Tibial nerve (tissue), 4 donors: ENCODE measurements at regions not wholly inside any gene's neighbourhood (a gene's known extent, or its start where the extent isn't known, plus 50 kb on each side); places are given as distances from the start of the nearest gene placed in this dataset.
"Not testable (repeated sequence)": the region's sequence is repeated elsewhere in the genome, so short reads cannot be mapped to it uniquely, and the experiment has no call there.

Source experiments
- DNase-seq, 2 donors: peaks; one replicate each; pipeline ENCODE4 v3.0.0-alpha.2; 2019; ENCODE audit warnings: low spot score in 2 of 2
- H3K27ac ChIP-seq, 4 donors: fragments of 200-600 bp; sonication (generic) in 3 of 4; one replicate each; pipeline ENCODE4 v1.5.1; 2017 to 2019; ENCODE audit warnings: mild to moderate bottlenecking in 1 of 4
- H3K27me3 ChIP-seq, 2 donors: fragments of 200-600 bp; sonication (generic) in 1 of 2; one replicate each; pipeline versions ENCODE4 v1.5.1 to v1.6.0; 2017 to 2019
- H3K36me3 ChIP-seq, 3 donors: fragments of 200-600 bp; sonication (generic); one replicate each; pipeline ENCODE4 v1.5.1; 2018 to 2019
- H3K4me1 ChIP-seq, 4 donors: fragments of 200-600 bp; sonication (generic) in 3 of 4; one replicate each; pipeline ENCODE4 v1.5.1; 2017 to 2019
- H3K4me3 ChIP-seq, 4 donors: fragments of 200-600 bp; sonication (generic) in 3 of 4; one replicate each; pipeline ENCODE4 v1.5.1; 2017 to 2019; ENCODE audit warnings: mild to moderate bottlenecking in 1 of 4, moderate library complexity in 1 of 4
- H3K9me3 ChIP-seq, 4 donors: fragments of 200-600 bp; sonication (generic) in 3 of 4; one replicate each; pipeline ENCODE4 v1.5.1; 2017 to 2019
- CTCF ChIP-seq, 5 experiments: fragments of 200-600 bp in 3 of 5; fragments of 450-650 bp in 2 of 5; sonication (generic) in 3 of 5; IDR thresholded peaks; one replicate each; pipeline ENCODE4 v1.5.1; 2016 to 2019; ENCODE audit warnings: antibody characterized with exemption in 5 of 5, mild to moderate bottlenecking in 3 of 5, moderate library complexity in 2 of 5
- EP300 ChIP-seq, 2 donors: sonication (generic); formaldehyde crosslinking; IDR thresholded peaks; one replicate each; pipeline ENCODE4 v1.6.1; 2017; ENCODE audit warnings: antibody characterized with exemption in 2 of 2, mild to moderate bottlenecking in 1 of 2
- POLR2A ChIP-seq, 2 donors: fragments of 450-650 bp; IDR thresholded peaks; one replicate each; pipeline ENCODE4 v1.6.1; 2017; ENCODE audit warnings: antibody characterized with exemption in 2 of 2, mild to moderate bottlenecking in 2 of 2, moderate library complexity in 2 of 2
- WGBS, 2 donors: methylation state at CpG; one replicate each; pipeline ENCODE4 v1.1.5; 2018; 5-methylcytosine and 5-hydroxymethylcytosine counted together

- 63 to 87% methylated on average over 4 of the region's 4 CpGs for WGBS, 2 donors
- H3K4me3 ChIP-seq, H3K27me3 ChIP-seq, DNase-seq, H3K27ac ChIP-seq, H3K36me3 ChIP-seq, H3K9me3 ChIP-seq: not testable (repeated sequence)
- peaks cover 0 to 10% (median 0%) of the 10 kb centered on the region in 4 donors for H3K4me1 ChIP-seq
These were observed 779.8 kb downstream of the UQCRFS1 start for GRCh38 chr19:28433166-28433565.

GRCh38 chr19:28430214-28430613 lies 782.7 kb downstream of the UQCRFS1 start:
- no peaks in the 10 kb centered on the region for H3K4me1 ChIP-seq
- H3K27me3 ChIP-seq, result no peaks in the 10 kb centered on the region
- DNase-seq, result no peak
- no peak overlapping the region for H3K4me3 ChIP-seq
- H3K9me3 ChIP-seq, result no peaks in the 10 kb centered on the region
- 72 to 78% methylated on average over 2 of the region's 2 CpGs for WGBS, 2 donors
- TF ChIP-seq EP300 (IDR thresholded peaks at IDR 0.05) (no peak), POLR2A (IDR thresholded peaks at IDR 0.05) (no peak)
- H3K36me3 ChIP-seq, result no peaks in the 10 kb centered on the region
- H3K27ac ChIP-seq, result no peak overlapping the region

GRCh38 chr19:28429356-28429755 lies 783.6 kb downstream of the UQCRFS1 start:
- Histone ChIP-seq H3K36me3 (no peaks in the 10 kb centered on the region), H3K4me3 (no peak overlapping the region), H3K27me3 (no peaks in the 10 kb centered on the region), H3K4me1 (no peaks in the 10 kb centered on the region), H3K9me3 (no peaks in the 10 kb centered on the region), H3K27ac (no peak overlapping the region)
- 84 to 92% methylated on average over 3 of the region's 3 CpGs for WGBS, 2 donors
- DNase-seq, result no peak
- TF ChIP-seq EP300 (IDR thresholded peaks at IDR 0.05) (no peak), POLR2A (IDR thresholded peaks at IDR 0.05) (no peak), CTCF (IDR thresholded peaks at IDR 0.05) (no peak)

- TF ChIP-seq POLR2A (IDR thresholded peaks at IDR 0.05), result no peak
- no peak for TF ChIP-seq EP300 (IDR thresholded peaks at IDR 0.05)
- TF ChIP-seq CTCF (IDR thresholded peaks at IDR 0.05), result no peak
- Histone ChIP-seq H3K36me3 (no peaks in the 10 kb centered on the region), H3K4me1 (no peaks in the 10 kb centered on the region), H3K27me3 (no peaks in the 10 kb centered on the region), H3K4me3 (no peak overlapping the region), H3K27ac (no peak overlapping the region), H3K9me3 (no peaks in the 10 kb centered on the region)
- 70 to 81% methylated on average over 7 of the region's 7 CpGs for WGBS, 2 donors
- no peak for DNase-seq
These were observed 784.1 kb downstream of the UQCRFS1 start for GRCh38 chr19:28428663-28429348.

- TF ChIP-seq POLR2A (IDR thresholded peaks at IDR 0.05) (no peak), EP300 (IDR thresholded peaks at IDR 0.05) (no peak), CTCF (IDR thresholded peaks at IDR 0.05) (no peak)
- WGBS, 2 donors, result 68 to 77% methylated on average over 7 to 10 of the region's 10 CpGs
- Histone ChIP-seq H3K9me3 (no peaks in the 10 kb centered on the region), H3K36me3 (no peaks in the 10 kb centered on the region), H3K4me1 (no peaks in the 10 kb centered on the region), H3K27ac (no peak overlapping the region), H3K27me3 (no peaks in the 10 kb centered on the region), H3K4me3 (no peak overlapping the region)
- DNase-seq, result no peak
These were observed 785.4 kb downstream of the UQCRFS1 start for GRCh38 chr19:28427376-28428083.

GRCh38 chr19:28426730-28427225 lies 786.2 kb downstream of the UQCRFS1 start:
- Histone ChIP-seq H3K27me3 (no peaks in the 10 kb centered on the region), H3K4me3 (no peak overlapping the region), H3K9me3 (no peaks in the 10 kb centered on the region), H3K4me1 (no peaks in the 10 kb centered on the region), H3K27ac (no peak overlapping the region), H3K36me3 (no peaks in the 10 kb centered on the region)
- no peak for DNase-seq
- TF ChIP-seq EP300 (IDR thresholded peaks at IDR 0.05), result no peak
- TF ChIP-seq CTCF (IDR thresholded peaks at IDR 0.05), result no peak
- no peak for TF ChIP-seq POLR2A (IDR thresholded peaks at IDR 0.05)
- WGBS, 2 donors, result 32 to 53% methylated on average over 3 to 4 of the region's 4 CpGs
